Testis (tissue), 2 donors: ENCODE measurements at regions not wholly inside any gene's neighbourhood (a gene's known extent, or its start where the extent isn't known, plus 50 kb on each side); places are given as distances from the start of the nearest gene placed in this dataset.

ENCODE experiments used
- POLR2A ChIP-seq: fragments of 450-650 bp; IDR thresholded peaks from one replicate; pipeline ENCODE4 v1.6.1; 2017; ENCODE audit warnings: antibody characterized with exemption, mild to moderate bottlenecking, moderate library complexity
- TF ChIP-seq, protein P1 (sequence below), 3 experiments: fragments of 450-650 bp in 2 of 3; fragments of 200-600 bp in 1 of 3; sonication (generic) in 1 of 3; IDR thresholded peaks; one replicate each; pipeline ENCODE4 v1.5.1; 2016 to 2019; ENCODE audit warnings: antibody characterized with exemption in 3 of 3, mild to moderate bottlenecking in 2 of 3, moderate library complexity in 1 of 3

DNA sequence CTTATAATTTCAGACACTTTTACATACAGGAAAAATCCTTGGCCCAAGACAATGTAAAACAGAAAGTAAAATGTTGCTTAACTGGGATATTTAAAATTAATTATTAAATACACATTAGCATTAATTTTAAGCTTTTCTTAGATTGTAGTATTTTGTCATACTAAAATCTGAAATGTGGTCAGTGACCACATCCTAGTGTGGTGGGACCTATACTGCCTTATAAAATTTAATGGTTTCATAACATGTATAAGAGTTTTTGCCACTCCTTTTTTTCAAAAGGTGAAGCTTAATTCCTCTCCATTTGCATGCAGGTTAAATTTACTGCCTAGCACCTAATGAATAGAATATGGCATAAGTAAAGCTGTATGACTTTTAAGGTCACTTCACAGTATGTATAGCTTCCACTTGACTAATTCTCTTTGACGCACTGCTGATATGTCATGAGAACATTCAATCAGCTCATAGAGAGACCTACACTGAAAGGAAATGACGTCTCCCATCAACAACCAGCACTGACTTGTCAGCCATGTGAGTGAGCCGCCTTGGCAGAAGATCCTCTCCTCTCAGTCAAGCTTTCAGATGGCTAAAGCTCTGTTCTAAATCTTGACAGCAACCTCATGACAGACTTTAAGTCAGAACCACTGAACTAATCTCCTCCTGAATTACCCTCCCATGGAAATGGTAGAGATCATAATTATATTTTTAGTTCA is 847.8 kb downstream of the SI start:
- no peak for TF ChIP-seq POLR2A
- TF ChIP-seq, protein P1, sequence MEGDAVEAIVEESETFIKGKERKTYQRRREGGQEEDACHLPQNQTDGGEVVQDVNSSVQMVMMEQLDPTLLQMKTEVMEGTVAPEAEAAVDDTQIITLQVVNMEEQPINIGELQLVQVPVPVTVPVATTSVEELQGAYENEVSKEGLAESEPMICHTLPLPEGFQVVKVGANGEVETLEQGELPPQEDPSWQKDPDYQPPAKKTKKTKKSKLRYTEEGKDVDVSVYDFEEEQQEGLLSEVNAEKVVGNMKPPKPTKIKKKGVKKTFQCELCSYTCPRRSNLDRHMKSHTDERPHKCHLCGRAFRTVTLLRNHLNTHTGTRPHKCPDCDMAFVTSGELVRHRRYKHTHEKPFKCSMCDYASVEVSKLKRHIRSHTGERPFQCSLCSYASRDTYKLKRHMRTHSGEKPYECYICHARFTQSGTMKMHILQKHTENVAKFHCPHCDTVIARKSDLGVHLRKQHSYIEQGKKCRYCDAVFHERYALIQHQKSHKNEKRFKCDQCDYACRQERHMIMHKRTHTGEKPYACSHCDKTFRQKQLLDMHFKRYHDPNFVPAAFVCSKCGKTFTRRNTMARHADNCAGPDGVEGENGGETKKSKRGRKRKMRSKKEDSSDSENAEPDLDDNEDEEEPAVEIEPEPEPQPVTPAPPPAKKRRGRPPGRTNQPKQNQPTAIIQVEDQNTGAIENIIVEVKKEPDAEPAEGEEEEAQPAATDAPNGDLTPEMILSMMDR (IDR thresholded peaks at IDR 0.05) = no peak
